Loucy (cell line): ENCODE measurements at regions not wholly inside any gene's neighbourhood (a gene's known extent, or its start where the extent isn't known, plus 50 kb on each side); places are given as distances from the start of the nearest gene placed in this dataset.

Source experiments
- CTCF ChIP-seq: fragments of 200-600 bp; sonication (generic); conservative IDR thresholded peaks from 2 replicates; pipeline ENCODE4 v1.5.1; 2014; ENCODE audit warnings: mild to moderate bottlenecking, antibody characterized with exemption, low read length
- EZH2phosphoT487 ChIP-seq: fragments of 200-600 bp; IDR thresholded peaks from 2 replicates; pipeline ENCODE4 v1.6.1; 2018; ENCODE audit warnings: antibody characterized with exemption, mild to moderate bottlenecking, moderate library complexity, borderline replicate concordance

- TF ChIP-seq CTCF = no peak
- TF ChIP-seq EZH2phosphoT487 = no peak
Measured at GRCh38 chr2:188003800-188004199, 287.9 kb upstream of the GULP1 start.
